ENCODE measurements at regions not wholly inside any gene's neighbourhood (a gene's known extent, or its start where the extent isn't known, plus 50 kb on each side); places are given as distances from the start of the nearest gene placed in this dataset.
"Not testable (repeated sequence)": the region's sequence is repeated elsewhere in the genome, so short reads cannot be mapped to it uniquely, and the experiment has no call there.

- no peaks in the 10 kb centered on the region for H3K36me3 Mint-ChIP-seq (ENCODE audit: low read depth)
- no peaks in the 10 kb centered on the region for H3K4me1 Mint-ChIP-seq
- DNase-seq: no peak
- H3K27me3 Mint-ChIP-seq (ENCODE audit: low read depth, poor library complexity): no peaks in the 10 kb centered on the region
- TF ChIP-seq CTCF (IDR thresholded peaks at IDR 0.05): no peak
- no peak overlapping the region for H3K4me3 Mint-ChIP-seq
- H3K9me3 Mint-ChIP-seq: peaks cover 16% of the 10 kb centered on the region
- no peak overlapping the region for H3K27ac Mint-ChIP-seq
Measured at GRCh38 chrX:126489116-126489695, 63.4 kb downstream of the DCAF12L1 start.

- Mint-ChIP-seq H3K36me3 (ENCODE audit: low read depth) (no peaks in the 10 kb centered on the region), H3K27me3 (ENCODE audit: low read depth, poor library complexity) (no peaks in the 10 kb centered on the region), H3K9me3 (peaks cover 6% of the 10 kb centered on the region), H3K4me1 (no peaks in the 10 kb centered on the region), H3K4me3 (no peak overlapping the region), H3K27ac (no peak overlapping the region)
- DNase-seq: no peak
- TF ChIP-seq CTCF (IDR thresholded peaks at IDR 0.05): no peak
Measured at GRCh38 chrX:126485409-126485808, 67.2 kb downstream of the DCAF12L1 start.

GRCh38 chrX:126481916-126482315 is 70.7 kb downstream of the DCAF12L1 start:
- no peak overlapping the region for H3K4me3 Mint-ChIP-seq
- TF ChIP-seq CTCF (IDR thresholded peaks at IDR 0.05): no peak
- H3K36me3 Mint-ChIP-seq (ENCODE audit: low read depth): no peaks in the 10 kb centered on the region
- no peak overlapping the region for H3K27ac Mint-ChIP-seq
- no peak for DNase-seq
- peaks cover 16% of the 10 kb centered on the region for H3K9me3 Mint-ChIP-seq
- H3K4me1 Mint-ChIP-seq: no peaks in the 10 kb centered on the region
- no peaks in the 10 kb centered on the region for H3K27me3 Mint-ChIP-seq (ENCODE audit: low read depth, poor library complexity)

GRCh38 chrX:126459896-126460826 is 92.5 kb downstream of the DCAF12L1 start:
- not testable (repeated sequence) for H3K36me3 Mint-ChIP-seq (ENCODE audit: low read depth); DNase-seq; H3K4me1 Mint-ChIP-seq; H3K27ac Mint-ChIP-seq; H3K27me3 Mint-ChIP-seq (ENCODE audit: low read depth, poor library complexity)
- Mint-ChIP-seq H3K9me3 (peaks cover 46% of the 10 kb centered on the region), H3K4me3 (peak overlapping the region; percentile 83)

GRCh38 chrX:126456136-126456535 is 96.5 kb downstream of the DCAF12L1 start:
- DNase-seq: no peak
- H3K27ac Mint-ChIP-seq: no peak overlapping the region

More at GRCh38 chrX:126456136-126456535, 96.5 kb downstream of the DCAF12L1 start:
- peaks cover 11% of the 10 kb centered on the region for H3K36me3 Mint-ChIP-seq (ENCODE audit: low read depth)
- H3K27me3 Mint-ChIP-seq (ENCODE audit: low read depth, poor library complexity): no peaks in the 10 kb centered on the region
- peaks cover 5% of the 10 kb centered on the region for H3K4me1 Mint-ChIP-seq
- H3K4me3 Mint-ChIP-seq: no peak overlapping the region
- peaks cover 59% of the 10 kb centered on the region for H3K9me3 Mint-ChIP-seq
- no peak for TF ChIP-seq CTCF (IDR thresholded peaks at IDR 0.05)

Data from nephron progenitor cell (in vitro differentiated cells).